ENCODE measurements at regions not wholly inside any gene's neighbourhood (a gene's known extent, or its start where the extent isn't known, plus 50 kb on each side); places are given as distances from the start of the nearest gene placed in this dataset.

GRCh38 chr18:32550963-32551362 lies 80.3 kb upstream of the GAREM1 start:
- TF ChIP-seq CTCF (conservative IDR thresholded peaks at IDR 0.05) = peak; percentile 38
- TF ChIP-seq ZFX (IDR thresholded peaks at IDR 0.05) = no peak

All from C4-2B (cell line).